LNCaP clone FGC (cell line): ENCODE measurements at regions not wholly inside any gene's neighbourhood (a gene's known extent, or its start where the extent isn't known, plus 50 kb on each side); places are given as distances from the start of the nearest gene placed in this dataset.

Source experiments
- DNase-seq: peaks from one replicate; pipeline ENCODE4 v3.0.0-alpha.2; 2011; ENCODE audit warnings: low read depth
- H3K4me3 ChIP-seq: 2 replicates; pipeline ENCODE4 v1.5.1; 2011; ENCODE audit warnings: mild to moderate bottlenecking, low read depth, low read length, control low read depth
- TF ChIP-seq, protein P1 (sequence below): IDR thresholded peaks from 2 replicates; pipeline ENCODE4 v1.5.1; 2012; ENCODE audit warnings: mild to moderate bottlenecking; ENCODE audit not compliant: control insufficient read depth, insufficient read depth; ENCODE audit errors: extremely low read depth

DNA sequence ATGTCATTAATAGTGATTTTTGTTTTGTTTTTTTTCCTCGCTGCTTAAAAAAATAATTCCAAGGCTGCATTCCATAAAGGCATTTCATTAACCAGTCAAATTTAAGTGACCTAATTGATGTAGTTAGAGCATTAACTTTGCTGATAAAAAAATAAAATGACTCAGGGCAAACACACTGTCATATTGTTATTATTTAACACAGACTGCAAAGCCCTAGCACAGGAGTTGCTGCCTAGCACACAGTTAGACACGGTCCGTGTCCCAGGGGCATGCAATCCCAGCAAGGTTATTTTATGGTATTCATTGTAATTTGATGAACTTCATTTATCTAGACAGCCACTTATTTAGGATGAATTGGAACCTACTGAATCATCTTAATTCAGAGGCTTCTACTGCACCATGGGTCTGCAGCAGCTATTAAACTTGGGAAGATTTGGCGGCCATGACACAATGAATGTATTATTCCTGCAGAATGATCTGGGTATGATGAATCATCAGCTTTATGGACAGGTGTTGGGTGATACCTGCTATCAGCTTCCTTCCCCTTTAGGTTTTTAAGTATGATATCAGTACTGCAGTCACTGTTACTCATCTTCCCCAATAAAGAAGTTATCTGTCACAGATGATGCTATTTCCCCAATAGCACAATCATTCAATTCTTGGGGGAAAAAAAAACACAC lies 182.7 kb downstream of the PPARGC1A start:
- TF ChIP-seq, protein P1, sequence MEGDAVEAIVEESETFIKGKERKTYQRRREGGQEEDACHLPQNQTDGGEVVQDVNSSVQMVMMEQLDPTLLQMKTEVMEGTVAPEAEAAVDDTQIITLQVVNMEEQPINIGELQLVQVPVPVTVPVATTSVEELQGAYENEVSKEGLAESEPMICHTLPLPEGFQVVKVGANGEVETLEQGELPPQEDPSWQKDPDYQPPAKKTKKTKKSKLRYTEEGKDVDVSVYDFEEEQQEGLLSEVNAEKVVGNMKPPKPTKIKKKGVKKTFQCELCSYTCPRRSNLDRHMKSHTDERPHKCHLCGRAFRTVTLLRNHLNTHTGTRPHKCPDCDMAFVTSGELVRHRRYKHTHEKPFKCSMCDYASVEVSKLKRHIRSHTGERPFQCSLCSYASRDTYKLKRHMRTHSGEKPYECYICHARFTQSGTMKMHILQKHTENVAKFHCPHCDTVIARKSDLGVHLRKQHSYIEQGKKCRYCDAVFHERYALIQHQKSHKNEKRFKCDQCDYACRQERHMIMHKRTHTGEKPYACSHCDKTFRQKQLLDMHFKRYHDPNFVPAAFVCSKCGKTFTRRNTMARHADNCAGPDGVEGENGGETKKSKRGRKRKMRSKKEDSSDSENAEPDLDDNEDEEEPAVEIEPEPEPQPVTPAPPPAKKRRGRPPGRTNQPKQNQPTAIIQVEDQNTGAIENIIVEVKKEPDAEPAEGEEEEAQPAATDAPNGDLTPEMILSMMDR, result no peak
- H3K4me3 ChIP-seq, result no peak overlapping the region
- no peak for DNase-seq

DNA sequence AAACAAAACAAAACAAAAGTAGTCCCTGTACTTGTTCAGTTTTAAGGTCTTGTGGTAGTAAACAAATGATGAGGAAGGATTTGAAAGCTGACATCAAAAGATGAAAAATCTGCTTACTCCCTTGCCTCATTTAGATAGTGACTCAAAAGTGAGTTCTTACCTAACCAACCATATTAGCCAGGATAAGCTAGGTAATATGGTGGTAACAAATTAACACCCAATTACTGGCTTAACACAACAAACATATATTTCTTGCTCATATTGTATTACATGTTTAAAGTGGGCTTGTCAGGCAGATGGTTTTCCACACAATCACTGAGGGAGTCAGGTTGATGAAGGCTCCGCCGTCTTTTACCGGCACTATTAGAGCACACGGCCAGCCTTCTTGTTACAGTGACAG lies 189.7 kb downstream of the PPARGC1A start:
- TF ChIP-seq, protein P1, result no peak
- H3K4me3 ChIP-seq, result no peak overlapping the region
- no peak for DNase-seq

- no peak for DNase-seq
- no peak overlapping the region for H3K4me3 ChIP-seq
- TF ChIP-seq, protein P1, result no peak
These were observed 192.1 kb downstream of the PPARGC1A start for GRCh38 chr4:23697722-23698121.

DNA sequence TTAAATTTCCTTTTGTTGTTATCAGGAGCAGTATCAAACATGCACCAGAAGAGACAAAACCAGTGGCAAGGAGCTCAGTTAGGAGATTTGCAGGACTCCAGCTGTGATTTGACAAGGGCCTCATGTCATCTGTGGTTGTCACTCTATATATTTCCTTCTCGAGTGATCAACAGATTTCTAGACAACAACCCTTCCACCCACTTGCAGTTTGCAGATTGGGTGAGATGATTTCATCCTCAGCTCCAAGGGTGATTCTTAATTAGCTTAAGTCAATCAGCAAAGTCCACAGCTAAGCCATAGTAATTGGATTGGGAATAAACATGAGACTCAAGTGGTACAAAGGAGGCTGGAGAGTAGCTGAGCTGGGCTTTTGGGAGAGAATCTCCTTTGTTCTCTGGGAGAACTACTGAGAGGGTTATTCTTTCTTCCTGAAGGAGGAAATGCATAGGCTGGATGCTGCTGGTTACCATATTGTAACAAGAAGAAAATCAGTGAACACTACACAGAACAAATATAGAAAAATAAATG lies 192.8 kb downstream of the PPARGC1A start:
- H3K4me3 ChIP-seq, result no peak overlapping the region
- TF ChIP-seq, protein P1, result no peak
- DNase-seq, result no peak

DNA sequence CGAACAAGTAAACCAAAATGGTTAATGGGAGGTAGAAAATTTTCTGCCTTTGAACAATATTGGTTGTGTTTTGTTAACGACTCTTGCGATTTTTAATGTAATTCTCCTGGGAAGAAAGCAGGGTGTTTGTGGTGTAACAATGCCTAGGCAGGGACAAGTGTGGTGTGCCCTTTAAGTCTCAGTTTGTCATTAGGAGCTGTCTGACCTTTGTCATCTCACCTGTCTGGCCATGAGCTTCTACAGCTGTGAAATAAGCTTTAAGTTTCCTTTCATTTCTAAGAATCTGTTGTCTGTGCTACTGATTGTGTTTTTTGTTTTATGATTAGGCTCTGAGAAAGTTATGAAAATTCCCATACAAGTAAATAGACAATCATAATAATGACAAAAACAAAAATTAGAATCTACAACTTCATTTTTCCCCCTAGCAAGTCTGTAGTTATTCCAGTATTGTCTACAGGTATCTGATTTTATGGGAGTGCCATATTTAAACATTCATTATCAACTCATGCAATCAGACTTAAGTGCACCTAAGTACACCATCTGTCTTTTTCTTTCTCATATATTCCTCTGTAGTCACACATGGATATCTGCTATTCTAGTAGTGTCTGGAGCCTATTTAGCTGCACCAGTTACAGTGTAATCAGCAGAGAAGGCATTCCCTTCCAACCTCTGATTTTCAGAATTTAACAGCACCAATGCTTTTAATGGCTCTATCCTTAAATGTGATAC lies 203.5 kb downstream of the PPARGC1A start:
- no peak for DNase-seq
- TF ChIP-seq, protein P1, result no peak

DNA sequence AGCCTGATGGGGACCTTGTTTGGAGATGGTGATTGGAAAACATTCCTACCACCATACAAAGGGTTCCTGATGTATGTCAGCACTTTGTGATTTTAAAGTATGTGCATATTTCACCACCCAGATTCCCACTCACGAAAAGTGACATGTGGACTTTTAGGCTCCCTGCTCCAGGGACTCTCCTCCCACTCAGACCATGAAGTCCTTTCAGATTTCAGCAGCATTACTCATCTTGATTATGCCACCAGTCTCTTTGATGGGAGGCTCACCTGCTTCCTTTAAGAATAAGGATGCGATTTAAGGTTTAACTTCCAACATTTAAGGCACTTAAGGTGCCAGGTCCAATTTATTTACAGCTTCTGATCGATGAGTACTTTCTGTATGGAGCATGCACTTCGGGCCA lies 204.4 kb downstream of the PPARGC1A start:
- TF ChIP-seq, protein P1, result no peak
- no peak for DNase-seq
- no peak overlapping the region for H3K4me3 ChIP-seq

More for the DNA sequence above, 203.5 kb downstream of the PPARGC1A start:
- H3K4me3 ChIP-seq, result no peak overlapping the region
